GM19351 (cell line): ENCODE measurements at regions not wholly inside any gene's neighbourhood (a gene's known extent, or its start where the extent isn't known, plus 50 kb on each side); places are given as distances from the start of the nearest gene placed in this dataset.
"Not testable (repeated sequence)": the region's sequence is repeated elsewhere in the genome, so short reads cannot be mapped to it uniquely, and the experiment has no call there.

Experiments
- ATAC-seq: cut with Tn5 transposase; IDR thresholded peaks from one replicate; pipeline ENCODE4 v1.9.1; 2021; ENCODE audit warnings: mild to moderate bottlenecking, moderate library complexity; ENCODE audit not compliant: unreplicated experiment

GRCh38 chr2:195364015-195364965, 292.7 kb upstream of the SLC39A10 start:
- no peak for ATAC-seq

GRCh38 chr2:195363496-195363895, 293.5 kb upstream of the SLC39A10 start:
- no peak for ATAC-seq

GRCh38 chr2:195360242-195360641, 296.8 kb upstream of the SLC39A10 start:
- no peak for ATAC-seq

- no peak for ATAC-seq
These were observed 297.8 kb upstream of the SLC39A10 start for GRCh38 chr2:195359043-195359735.

GRCh38 chr2:195356920-195357440, 300.0 kb upstream of the SLC39A10 start:
- ATAC-seq: no peak

- no peak for ATAC-seq
These were observed 301.0 kb upstream of the SLC39A10 start for GRCh38 chr2:195356026-195356425.

GRCh38 chr2:195352581-195352980, 304.4 kb upstream of the SLC39A10 start:
- no peak for ATAC-seq

- ATAC-seq: peak; percentile 52
These were observed 313.0 kb upstream of the SLC39A10 start for GRCh38 chr2:195343942-195344530.

GRCh38 chr2:195343540-195343939, 313.5 kb upstream of the SLC39A10 start:
- peak; percentile 92 for ATAC-seq

- no peak for ATAC-seq
These were observed 315.0 kb upstream of the SLC39A10 start for GRCh38 chr2:195342061-195342460.

- no peak for ATAC-seq
These were observed 318.2 kb upstream of the SLC39A10 start for GRCh38 chr2:195338856-195339255.

GRCh38 chr2:195337597-195337996, 319.4 kb upstream of the SLC39A10 start:
- ATAC-seq: no peak

GRCh38 chr2:195333869-195334268, 323.2 kb upstream of the SLC39A10 start:
- ATAC-seq: peak; percentile 64

GRCh38 chr2:195331966-195332365, 325.1 kb upstream of the SLC39A10 start:
- ATAC-seq: no peak

- ATAC-seq: no peak
These were observed 325.9 kb upstream of the SLC39A10 start for GRCh38 chr2:195331129-195331528.

- ATAC-seq: peak; percentile 56
These were observed 326.5 kb upstream of the SLC39A10 start for GRCh38 chr2:195330513-195330956.

GRCh38 chr2:195329784-195330183, 327.2 kb upstream of the SLC39A10 start:
- ATAC-seq: not testable (repeated sequence)

- ATAC-seq: no peak
These were observed 330.5 kb upstream of the SLC39A10 start for GRCh38 chr2:195326537-195326936.

GRCh38 chr2:195322324-195322723, 334.7 kb upstream of the SLC39A10 start:
- no peak for ATAC-seq

- ATAC-seq: no peak
These were observed 336.5 kb upstream of the SLC39A10 start for GRCh38 chr2:195320413-195320973.
